MM.1S (cell line): ENCODE measurements at regions not wholly inside any gene's neighbourhood (a gene's known extent, or its start where the extent isn't known, plus 50 kb on each side); places are given as distances from the start of the nearest gene placed in this dataset.

Experiments
- EZH2 ChIP-seq: fragments of 300-600 bp; sonication (generic); optimal IDR thresholded peaks from 2 replicates; pipeline ENCODE3; 2017; ENCODE audit warnings: low read depth, mild to moderate bottlenecking, antibody characterized with exemption, low read length, mixed read lengths
- EZH2phosphoT487 ChIP-seq: fragments of 300-600 bp; sonication (generic); IDR thresholded peaks from 2 replicates; pipeline ENCODE4 v1.6.1; 2018; ENCODE audit warnings: antibody characterized with exemption, low read length
- TF ChIP-seq, protein P1 (sequence below): fragments of 300-600 bp; sonication (generic); IDR thresholded peaks from 2 replicates; pipeline ENCODE4 v1.5.1; 2016; ENCODE audit warnings: antibody characterized with exemption, low read length, mixed read lengths

DNA sequence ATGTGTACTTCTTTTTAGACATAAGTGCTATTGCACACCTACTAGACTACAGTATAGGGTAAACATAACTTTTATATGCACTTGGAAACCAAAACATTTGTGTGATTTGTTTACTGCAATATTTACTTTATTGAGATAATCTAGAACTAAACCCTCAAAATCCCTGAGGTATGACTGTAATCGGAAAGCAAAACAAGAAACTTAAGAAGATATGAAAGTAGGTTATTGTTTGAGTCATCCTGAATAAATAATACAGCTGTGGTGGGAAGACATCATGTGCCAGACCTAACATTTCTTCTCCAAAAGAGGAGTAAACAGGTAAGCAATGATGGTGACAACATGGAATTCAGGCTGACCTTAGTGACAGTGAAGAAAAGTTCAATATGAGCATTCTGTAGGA is 765.5 kb downstream of the OTOL1 start:
- TF ChIP-seq, protein P1, sequence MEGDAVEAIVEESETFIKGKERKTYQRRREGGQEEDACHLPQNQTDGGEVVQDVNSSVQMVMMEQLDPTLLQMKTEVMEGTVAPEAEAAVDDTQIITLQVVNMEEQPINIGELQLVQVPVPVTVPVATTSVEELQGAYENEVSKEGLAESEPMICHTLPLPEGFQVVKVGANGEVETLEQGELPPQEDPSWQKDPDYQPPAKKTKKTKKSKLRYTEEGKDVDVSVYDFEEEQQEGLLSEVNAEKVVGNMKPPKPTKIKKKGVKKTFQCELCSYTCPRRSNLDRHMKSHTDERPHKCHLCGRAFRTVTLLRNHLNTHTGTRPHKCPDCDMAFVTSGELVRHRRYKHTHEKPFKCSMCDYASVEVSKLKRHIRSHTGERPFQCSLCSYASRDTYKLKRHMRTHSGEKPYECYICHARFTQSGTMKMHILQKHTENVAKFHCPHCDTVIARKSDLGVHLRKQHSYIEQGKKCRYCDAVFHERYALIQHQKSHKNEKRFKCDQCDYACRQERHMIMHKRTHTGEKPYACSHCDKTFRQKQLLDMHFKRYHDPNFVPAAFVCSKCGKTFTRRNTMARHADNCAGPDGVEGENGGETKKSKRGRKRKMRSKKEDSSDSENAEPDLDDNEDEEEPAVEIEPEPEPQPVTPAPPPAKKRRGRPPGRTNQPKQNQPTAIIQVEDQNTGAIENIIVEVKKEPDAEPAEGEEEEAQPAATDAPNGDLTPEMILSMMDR: no peak
- TF ChIP-seq EZH2 (no peak), EZH2phosphoT487 (no peak)
